ENCODE measurements at regions not wholly inside any gene's neighbourhood (a gene's known extent, or its start where the extent isn't known, plus 50 kb on each side); places are given as distances from the start of the nearest gene placed in this dataset.

GRCh38 chr12:71233083-71233482 lies 75.3 kb upstream of the TSPAN8 start:
- no peak for DNase-seq

- no peak for DNase-seq
These were observed 72.7 kb upstream of the TSPAN8 start for GRCh38 chr12:71230542-71230941.

DNA sequence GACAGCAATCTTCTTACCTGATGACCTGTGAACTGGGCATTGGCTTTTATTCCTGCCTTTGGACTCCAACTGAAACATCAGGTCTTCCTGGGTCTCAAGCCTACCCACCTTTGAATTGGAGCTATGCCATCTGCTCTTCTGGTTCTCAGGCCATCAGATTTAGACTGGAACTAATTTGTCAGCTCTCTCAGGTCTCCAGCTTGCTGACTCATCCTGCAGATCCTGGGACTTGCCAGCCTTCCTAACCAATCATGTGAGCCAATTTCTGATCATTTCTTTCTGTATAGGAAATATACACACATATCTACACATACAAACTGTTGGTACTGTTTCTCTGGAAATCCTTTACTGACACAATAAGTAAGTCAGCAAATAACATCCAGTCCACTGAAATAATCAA lies 65.3 kb upstream of the TSPAN8 start:
- no peak for DNase-seq

GRCh38 chr12:71222436-71222835 lies 64.6 kb upstream of the TSPAN8 start:
- DNase-seq, result no peak

DNA sequence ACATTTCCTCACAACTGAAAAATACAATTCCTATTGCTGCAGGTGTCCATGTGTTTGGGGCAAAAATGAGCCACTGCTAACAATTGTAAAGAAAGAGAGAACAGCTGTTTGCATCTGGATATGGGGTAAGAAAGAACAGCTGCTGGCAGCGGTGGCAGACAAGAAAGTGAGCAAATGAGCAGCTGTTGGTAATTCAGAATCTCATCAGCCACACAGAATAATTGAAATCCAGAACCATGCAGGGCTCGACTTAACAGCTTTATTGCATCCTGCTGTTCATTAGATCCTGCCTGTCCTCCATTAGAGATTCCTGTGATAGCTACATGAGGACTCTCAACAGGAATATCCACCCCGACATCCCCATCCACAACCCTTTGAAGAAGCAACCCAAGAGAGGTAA lies 62.5 kb upstream of the TSPAN8 start:
- DNase-seq, result no peak

- no peak for DNase-seq
These were observed 61.4 kb upstream of the TSPAN8 start for GRCh38 chr12:71219224-71219623.

DNA sequence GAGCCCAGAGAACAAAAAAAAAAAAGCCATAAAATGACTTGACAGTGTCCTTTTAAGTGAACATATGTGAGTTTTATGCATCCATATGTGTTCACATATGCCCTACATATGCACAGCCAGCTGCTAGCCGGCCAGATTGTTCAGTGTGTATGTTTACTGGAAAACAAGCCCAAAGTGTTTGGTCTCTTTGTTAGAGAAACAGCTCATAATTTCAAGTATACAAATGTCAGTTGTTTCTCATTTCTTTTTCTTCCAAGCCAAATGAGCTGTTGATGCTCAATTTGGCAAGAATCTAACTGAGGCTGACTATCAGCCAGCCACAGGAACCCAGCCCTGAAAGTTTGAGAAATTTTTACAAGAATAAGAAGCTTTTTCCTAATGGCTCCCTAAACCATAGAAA lies 60.8 kb upstream of the TSPAN8 start:
- DNase-seq, result no peak

- DNase-seq, result peak; percentile 8 to 21
These were observed 59.2 kb upstream of the TSPAN8 start for GRCh38 chr12:71216725-71217579.

DNA sequence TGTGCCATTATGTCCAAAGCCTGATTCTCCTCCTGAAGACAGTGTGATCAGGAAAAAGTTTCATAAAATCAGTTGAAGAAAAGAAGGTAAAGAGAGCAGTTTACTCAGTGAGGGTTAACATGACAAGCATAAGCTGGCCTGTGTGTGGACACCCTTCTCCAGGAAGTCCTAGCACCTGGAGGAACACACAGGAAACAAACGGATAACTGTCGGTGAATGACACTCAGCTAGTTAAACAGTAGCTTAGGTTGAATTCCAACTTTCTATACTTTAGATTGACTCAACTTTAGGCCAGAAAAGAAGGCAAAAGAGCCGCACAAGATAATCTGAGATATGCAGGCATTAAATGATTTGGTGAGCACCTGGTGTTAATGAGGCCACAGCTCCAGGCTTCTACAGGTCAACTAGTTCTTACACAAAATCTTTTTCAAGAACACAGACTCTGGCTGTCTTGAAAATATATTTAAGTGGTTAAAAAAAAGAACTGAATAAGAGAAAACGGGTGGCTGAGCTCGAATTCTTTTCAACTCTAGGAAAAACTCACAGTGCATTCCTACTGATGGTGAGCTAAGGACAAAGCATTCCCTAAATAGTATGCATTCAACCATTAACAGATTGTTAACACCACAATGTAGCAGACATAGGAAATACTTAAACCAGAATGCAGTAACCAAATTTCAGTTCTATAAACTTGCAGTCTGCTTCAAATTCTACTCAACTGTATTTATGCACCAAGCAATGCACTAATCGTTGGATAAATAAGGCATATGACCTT lies 56.9 kb upstream of the TSPAN8 start:
- DNase-seq, result no peak

DNA sequence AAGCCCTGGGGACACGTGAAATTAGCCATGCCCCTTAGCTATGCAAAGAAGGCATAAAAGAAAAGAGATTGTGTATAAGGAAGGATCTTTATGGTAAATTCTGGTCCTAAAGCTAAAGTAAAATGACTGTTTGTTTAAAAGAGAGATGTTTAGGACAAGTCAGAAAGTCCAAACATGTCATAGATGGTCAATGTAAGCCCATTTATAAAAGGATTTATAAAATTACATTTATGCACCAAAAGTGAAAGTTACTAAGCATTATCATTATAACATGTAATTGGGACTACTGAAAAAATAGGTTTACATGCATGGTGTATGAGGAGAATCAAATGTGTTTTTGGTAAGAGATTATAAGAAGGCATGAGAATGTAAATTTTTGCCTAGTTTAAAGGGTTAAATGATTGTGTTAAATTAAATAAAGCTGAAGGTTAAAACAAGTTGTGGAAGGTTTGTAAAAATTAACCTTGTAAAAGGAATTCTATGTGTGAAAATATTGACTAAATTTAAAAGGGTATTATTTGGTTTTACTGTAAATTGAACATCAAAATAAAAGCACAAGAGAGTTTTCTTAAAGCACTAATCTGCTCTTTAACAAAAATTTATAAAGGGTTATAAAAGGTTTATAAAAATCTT lies 50.4 kb upstream of the TSPAN8 start:
- no peak for DNase-seq
